Vagina (tissue), 2 donors: ENCODE measurements at regions not wholly inside any gene's neighbourhood (a gene's known extent, or its start where the extent isn't known, plus 50 kb on each side); places are given as distances from the start of the nearest gene placed in this dataset.

Experiments
- DNase-seq, 2 donors: peaks; one replicate each; pipeline ENCODE4 v3.0.0-alpha.2; 2017; ENCODE audit errors: extremely low spot score in 2 of 2
- H3K27ac ChIP-seq: fragments of 200-600 bp; sonication (generic); one replicate; pipeline ENCODE4 v1.5.1; 2019
- H3K27me3 ChIP-seq: fragments of 200-600 bp; sonication (generic); one replicate; pipeline ENCODE4 v1.5.1; 2019
- H3K36me3 ChIP-seq, 2 donors: fragments of 200-600 bp; sonication (generic); one replicate each; pipeline ENCODE4 v1.5.1; 2017 to 2019
- H3K4me1 ChIP-seq: fragments of 200-600 bp; sonication (generic); one replicate; pipeline ENCODE4 v1.5.1; 2019
- H3K4me3 ChIP-seq, 2 donors: fragments of 200-600 bp; sonication (generic); 1 replicate in 1 of 2; 2 replicates in 1 of 2; pipeline ENCODE4 v1.5.1; 2016 to 2019
- H3K9me3 ChIP-seq: fragments of 200-600 bp; sonication (generic); one replicate; pipeline ENCODE4 v1.5.1; 2019
- CTCF ChIP-seq, 3 experiments: fragments of 450-650 bp in 2 of 3; fragments of 200-600 bp in 1 of 3; sonication (generic) in 1 of 3; IDR thresholded peaks; one replicate each; pipeline ENCODE4 v1.5.1; 2017 to 2019; ENCODE audit warnings: antibody characterized with exemption in 3 of 3, mild to moderate bottlenecking in 2 of 3, moderate library complexity in 2 of 3
- POLR2A ChIP-seq, 2 donors: fragments of 450-650 bp; IDR thresholded peaks; one replicate each; pipeline ENCODE4 v1.6.1; 2017; ENCODE audit warnings: antibody characterized with exemption in 2 of 2, mild to moderate bottlenecking in 2 of 2, moderate library complexity in 2 of 2
- POLR2AphosphoS5 ChIP-seq, 2 donors: sonication (generic); formaldehyde crosslinking; IDR thresholded peaks; one replicate each; pipeline ENCODE4 v1.9.0; 2017; ENCODE audit warnings: antibody characterized with exemption in 2 of 2, mild to moderate bottlenecking in 2 of 2, low read depth in 1 of 2; ENCODE audit not compliant: insufficient read depth in 1 of 2
- intact Hi-C: fragments of 100-400 bp; cut with DNase I; formaldehyde crosslinking; loops from one replicate; pipeline ENCODE4 v1.15.1; 2023

DNA sequence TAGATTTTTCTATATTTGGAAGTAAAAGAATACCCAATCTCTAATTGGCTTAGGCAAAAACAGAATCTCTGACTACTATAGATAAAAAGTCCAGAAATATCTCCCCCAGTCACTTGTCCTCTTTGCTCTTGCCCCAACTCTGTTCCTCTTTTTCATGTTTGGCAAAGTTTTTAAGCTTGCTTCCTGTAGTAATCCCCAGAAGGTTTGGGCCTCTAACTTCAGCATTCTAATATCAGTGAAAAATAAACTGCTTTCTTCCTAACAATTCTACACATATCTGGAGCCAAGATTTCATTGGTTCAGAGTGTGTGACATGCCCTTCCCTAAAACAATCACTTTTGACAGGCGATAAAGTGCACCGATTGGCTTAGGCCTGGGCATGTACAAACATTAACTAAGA, 1680.3 kb downstream of the MAT2B start:
- Histone ChIP-seq H3K36me3 (no peaks in the 10 kb centered on the region), H3K4me3 (no peak overlapping the region), H3K27ac (no peak overlapping the region), H3K27me3 (no peaks in the 10 kb centered on the region), H3K4me1 (no peaks in the 10 kb centered on the region), H3K9me3 (no peaks in the 10 kb centered on the region)
- no peak for TF ChIP-seq CTCF (IDR thresholded peaks at IDR 0.05)
- TF ChIP-seq POLR2AphosphoS5 (IDR thresholded peaks at IDR 0.05; ENCODE audit: insufficient read depth in 1 of 2, low read depth in 1 of 2), result no peak
- TF ChIP-seq POLR2A (IDR thresholded peaks at IDR 0.05), result no peak
- DNase-seq, result no peak
- intact Hi-C loops, result no loop called here

DNA sequence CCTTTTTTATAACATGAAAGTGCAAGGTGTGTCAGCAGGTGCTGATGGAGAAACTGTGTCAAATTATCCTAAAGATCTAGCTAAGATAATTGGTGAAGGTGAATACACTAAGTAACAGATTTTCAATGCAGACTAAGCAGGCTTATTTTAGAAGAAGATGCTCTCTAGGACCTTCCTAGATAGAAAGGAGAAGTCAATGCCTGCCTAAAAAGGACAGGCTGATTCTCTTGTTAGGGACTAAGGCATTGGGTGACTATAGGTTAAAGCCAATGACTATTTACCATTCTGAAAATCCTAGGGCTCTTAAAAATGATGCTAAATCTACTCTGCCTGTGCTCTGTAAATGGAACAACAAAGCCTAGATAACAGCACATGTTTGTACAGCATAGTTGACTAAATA, 1682.4 kb downstream of the MAT2B start:
- H3K4me3 ChIP-seq, result no peak overlapping the region
- H3K9me3 ChIP-seq, result no peaks in the 10 kb centered on the region
- H3K27me3 ChIP-seq, result no peaks in the 10 kb centered on the region
- no peaks in the 10 kb centered on the region for H3K36me3 ChIP-seq
- no peak overlapping the region for H3K27ac ChIP-seq
- intact Hi-C loops, result no loop called here
- TF ChIP-seq POLR2A (IDR thresholded peaks at IDR 0.05) (no peak), POLR2AphosphoS5 (IDR thresholded peaks at IDR 0.05; ENCODE audit: insufficient read depth in 1 of 2, low read depth in 1 of 2) (no peak), CTCF (IDR thresholded peaks at IDR 0.05) (no peak)
- DNase-seq, result no peak
- H3K4me1 ChIP-seq, result no peaks in the 10 kb centered on the region

DNA sequence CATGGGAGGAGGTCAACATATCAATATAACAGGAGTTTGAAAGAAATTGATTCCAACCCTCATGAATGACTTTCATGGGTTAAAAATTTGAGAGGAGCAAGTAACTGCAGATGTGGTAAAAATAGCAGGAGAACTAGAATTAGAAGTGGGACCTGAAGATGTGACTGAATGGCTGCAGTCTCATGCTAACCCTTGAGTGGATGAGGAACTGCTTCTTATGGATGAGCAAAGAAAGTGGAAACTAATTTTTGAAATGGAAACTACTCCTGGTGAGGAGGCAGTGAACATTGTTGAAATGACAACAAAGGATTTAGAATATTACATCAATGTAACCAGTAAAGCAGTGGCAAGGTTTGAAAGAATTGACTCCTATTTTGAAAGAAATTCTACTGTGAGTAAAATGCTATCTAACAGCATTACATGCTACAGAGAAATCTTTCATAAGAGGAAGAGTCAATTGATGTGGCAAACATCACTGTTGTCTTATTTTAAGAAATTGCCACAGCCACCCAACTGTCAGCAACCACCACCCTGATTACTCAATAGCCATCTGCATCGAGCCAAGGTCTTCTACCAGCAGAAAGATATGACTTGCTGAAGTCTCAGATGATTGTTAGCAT, 1683.2 kb downstream of the MAT2B start:
- DNase-seq, result no peak
- H3K27me3 ChIP-seq, result no peaks in the 10 kb centered on the region
- intact Hi-C loops, result no loop called here
- no peaks in the 10 kb centered on the region for H3K9me3 ChIP-seq
- TF ChIP-seq CTCF (IDR thresholded peaks at IDR 0.05), result no peak
- no peak for TF ChIP-seq POLR2A (IDR thresholded peaks at IDR 0.05)
- TF ChIP-seq POLR2AphosphoS5 (IDR thresholded peaks at IDR 0.05; ENCODE audit: insufficient read depth in 1 of 2, low read depth in 1 of 2), result no peak
- H3K4me1 ChIP-seq, result no peaks in the 10 kb centered on the region
- H3K36me3 ChIP-seq, result no peaks in the 10 kb centered on the region
- H3K27ac ChIP-seq, result no peak overlapping the region
- H3K4me3 ChIP-seq, result no peak overlapping the region

GRCh38 chr5:165196961-165197360, 1691.5 kb downstream of the MAT2B start:
- Histone ChIP-seq H3K9me3 (no peaks in the 10 kb centered on the region), H3K4me3 (no peak overlapping the region), H3K4me1 (no peaks in the 10 kb centered on the region), H3K27me3 (no peaks in the 10 kb centered on the region), H3K36me3 (no peaks in the 10 kb centered on the region), H3K27ac (no peak overlapping the region)
- intact Hi-C loops, result no loop called here
- no peak for TF ChIP-seq POLR2A (IDR thresholded peaks at IDR 0.05)
- no peak for TF ChIP-seq POLR2AphosphoS5 (IDR thresholded peaks at IDR 0.05; ENCODE audit: insufficient read depth in 1 of 2, low read depth in 1 of 2)
- no peak for TF ChIP-seq CTCF (IDR thresholded peaks at IDR 0.05)
- no peak for DNase-seq

- no peak for DNase-seq
- H3K27ac ChIP-seq, result no peak overlapping the region
- H3K4me3 ChIP-seq, result no peak overlapping the region
- intact Hi-C loops, result no loop called here
- H3K36me3 ChIP-seq, result no peaks in the 10 kb centered on the region
- H3K27me3 ChIP-seq, result no peaks in the 10 kb centered on the region
- no peaks in the 10 kb centered on the region for H3K4me1 ChIP-seq
- no peaks in the 10 kb centered on the region for H3K9me3 ChIP-seq
- no peak for TF ChIP-seq POLR2AphosphoS5 (IDR thresholded peaks at IDR 0.05; ENCODE audit: insufficient read depth in 1 of 2, low read depth in 1 of 2)
Measured at GRCh38 chr5:165201369-165201768, 1696.0 kb downstream of the MAT2B start.
